Kidney (tissue), 13 donors: ENCODE measurements at regions not wholly inside any gene's neighbourhood (a gene's known extent, or its start where the extent isn't known, plus 50 kb on each side); places are given as distances from the start of the nearest gene placed in this dataset.

Source experiments
- DNase-seq, 5 donors: peaks; one replicate each; pipeline ENCODE4 v3.0.0-alpha.2; 2013 to 2020
- FAIRE-seq: peaks from 2 replicates; lab custom pipeline; 2012; peaks lifted over from hg19 to GRCh38; lab: Jason Lieb, UNC
- H3K27ac ChIP-seq, 2 donors: one replicate each; pipeline ENCODE4 v1.7.0; 2013; ENCODE audit warnings: low read depth in 2 of 2, low read length in 2 of 2, inconsistent platforms in 1 of 2
- H3K27me3 ChIP-seq: one replicate; pipeline ENCODE4 v1.7.1; 2013; ENCODE audit warnings: low read length, inconsistent platforms; ENCODE audit not compliant: control insufficient read depth, insufficient read depth
- H3K36me3 ChIP-seq, 3 donors: one replicate each; pipeline versions ENCODE4 v1.7.0 to v1.7.1; 2013; ENCODE audit warnings: low read length in 3 of 3, control low read depth in 1 of 3, inconsistent platforms in 1 of 3; ENCODE audit not compliant: insufficient read depth in 3 of 3, control insufficient read depth in 2 of 3
- H3K4me1 ChIP-seq, 3 donors: one replicate each; pipeline versions ENCODE4 v1.7.0 to v1.7.1; 2013; ENCODE audit warnings: low read length in 3 of 3, inconsistent platforms in 1 of 3, low read depth in 1 of 3; ENCODE audit not compliant: control insufficient read depth in 2 of 3, insufficient read depth in 2 of 3
- H3K4me3 ChIP-seq, 3 donors: one replicate each; pipeline versions ENCODE4 v1.7.0 to v1.8.1; 2013; ENCODE audit warnings: low read length in 3 of 3, control low read depth in 1 of 3, inconsistent platforms in 1 of 3
- H3K9ac ChIP-seq, 3 donors: one replicate each; pipeline versions ENCODE4 v1.7.0 to v1.7.1; 2013; ENCODE audit warnings: low read length in 3 of 3, control low read depth in 1 of 3, inconsistent platforms in 1 of 3
- H3K9me3 ChIP-seq, 3 donors: one replicate each; pipeline versions ENCODE4 v1.7.0 to v1.7.1; 2013; ENCODE audit warnings: low read length in 3 of 3, control low read depth in 1 of 3, inconsistent platforms in 1 of 3; ENCODE audit not compliant: control insufficient read depth in 2 of 3, insufficient read depth in 1 of 3
- CTCF ChIP-seq: IDR thresholded peaks from 3 replicates; pipeline ENCODE4 v1.5.1; 2012; ENCODE audit warnings: mild to moderate bottlenecking, moderate library complexity, borderline replicate concordance; ENCODE audit not compliant: insufficient read depth; ENCODE audit errors: extremely low read depth
- intact Hi-C: fragments of 100-400 bp; cut with DNase I; formaldehyde crosslinking; loops from one replicate; pipeline ENCODE4 v1.11.1; 2022
- donor health status: control.
- donor health status: control.
- donor health status: control.
- donor health status: control.
- donor health status: control.
- donor health status: DM: yes; HTN: yes; CAD: no.
- donor health status: Normal renal cell carcinoma (clear cell type).

GRCh38 chr3:151962352-151962751 is 88.9 kb downstream of the SUCNR1 start:
- Histone ChIP-seq H3K27ac (no peak overlapping the region), H3K4me3 (no peak overlapping the region), H3K27me3 (no peaks in the 10 kb centered on the region), H3K9me3 (no peaks in the 10 kb centered on the region), H3K9ac (no peak overlapping the region), H3K36me3 (no peaks in the 10 kb centered on the region), H3K4me1 (no peaks in the 10 kb centered on the region)
- intact Hi-C loops, result no loop called here
- DNase-seq (no peak), FAIRE-seq (no peak)
- no peak for TF ChIP-seq CTCF

- intact Hi-C loops, result no loop called here
- Histone ChIP-seq H3K27me3 (no peaks in the 10 kb centered on the region), H3K4me1 (no peaks in the 10 kb centered on the region), H3K36me3 (no peaks in the 10 kb centered on the region), H3K27ac (no peak overlapping the region), H3K4me3 (no peak overlapping the region), H3K9ac (no peak overlapping the region), H3K9me3 (no peaks in the 10 kb centered on the region)
- FAIRE-seq (no peak), DNase-seq (no peak)
- TF ChIP-seq CTCF, result no peak
Measured at GRCh38 chr3:151962912-151963311, 89.5 kb downstream of the SUCNR1 start.

GRCh38 chr3:151964743-151965142 is 91.3 kb downstream of the SUCNR1 start:
- Histone ChIP-seq H3K27me3 (no peaks in the 10 kb centered on the region), H3K4me1 (no peaks in the 10 kb centered on the region), H3K27ac (no peak overlapping the region), H3K4me3 (no peak overlapping the region), H3K9ac (no peak overlapping the region), H3K9me3 (no peaks in the 10 kb centered on the region), H3K36me3 (no peaks in the 10 kb centered on the region)
- intact Hi-C loops, result no loop called here
- TF ChIP-seq CTCF, result no peak
- DNase-seq (no peak), FAIRE-seq (no peak)

GRCh38 chr3:151969026-151969642 is 95.7 kb downstream of the SUCNR1 start:
- Histone ChIP-seq H3K27ac (no peak overlapping the region), H3K9me3 (no peaks in the 10 kb centered on the region), H3K27me3 (no peaks in the 10 kb centered on the region), H3K4me3 (no peak overlapping the region), H3K4me1 (no peaks in the 10 kb centered on the region), H3K9ac (no peak overlapping the region), H3K36me3 (no peaks in the 10 kb centered on the region)
- intact Hi-C loops, result no loop called here
- DNase-seq, result no peak
- no peak for FAIRE-seq
- no peak for TF ChIP-seq CTCF
